Endothelial cell of umbilical vein (primary cell): ENCODE measurements at regions not wholly inside any gene's neighbourhood (a gene's known extent, or its start where the extent isn't known, plus 50 kb on each side); places are given as distances from the start of the nearest gene placed in this dataset.

Source experiments
- BruUV-seq: library from RNA; stranded (reverse); fragments of 400-500 nt; replicated peaks from 2 replicates; lab custom pipeline; 2021; lab: Mats Ljungman, UMichigan
- CTCF ChIA-PET: fragments of 300-600, 350-600 bp; sonication (Branson Sonifier 250); formaldehyde crosslinking; loops from one replicate; lab custom pipeline; 2021; ENCODE audit warnings: antibody characterized with exemption, inconsistent platforms; lab: Charles Lee
- POLR2A ChIA-PET: fragments of 300-600, 350-600 bp; sonication (Branson Sonifier 250); formaldehyde crosslinking; loops from one replicate; lab custom pipeline; 2021; ENCODE audit warnings: antibody characterized with exemption, inconsistent platforms; lab: Charles Lee
- DNase-seq: peaks from one replicate; pipeline ENCODE4 v3.0.0-alpha.2; 2011; ENCODE audit warnings: low read depth, low spot score
- FAIRE-seq: peaks from 2 replicates; lab custom pipeline; 2011; peaks lifted over from hg19 to GRCh38; lab: Jason Lieb, UNC
- H2AFZ ChIP-seq: 2 replicates; pipeline ENCODE4 v1.6.0; 2012; ENCODE audit warnings: low read depth, low read length, control low read depth, inconsistent platforms
- H3K27ac ChIP-seq: 2 replicates; pipeline ENCODE4 v1.5.1; 2011; ENCODE audit warnings: low read depth, mild to moderate bottlenecking, control low read depth, low read length, moderate library complexity; ENCODE audit not compliant: insufficient read depth
- H3K27me3 ChIP-seq, 2 experiments: 2 replicates each; pipeline versions ENCODE4 v1.6.0 to v1.6.1; 2011; ENCODE audit warnings: low read length in 2 of 2, mixed read lengths in 1 of 2; ENCODE audit not compliant: control insufficient read depth in 2 of 2, insufficient read depth in 2 of 2
- H3K36me3 ChIP-seq, 2 experiments: 2 replicates in 1 of 2; 3 replicates in 1 of 2; pipeline ENCODE4 v1.5.1; 2011; ENCODE audit warnings: low read length in 2 of 2, mild to moderate bottlenecking in 1 of 2, moderate library complexity in 1 of 2; ENCODE audit not compliant: control insufficient read depth in 2 of 2, insufficient read depth in 2 of 2; ENCODE audit errors: extremely low read depth in 1 of 2
- H3K4me1 ChIP-seq: 3 replicates; pipeline ENCODE4 v1.5.1; 2011; ENCODE audit warnings: mild to moderate bottlenecking, low read length; ENCODE audit not compliant: control insufficient read depth, insufficient read depth; ENCODE audit errors: extremely low read depth
- H3K4me2 ChIP-seq: 2 replicates; pipeline ENCODE4 v1.6.1; 2011; ENCODE audit warnings: low read length, control low read depth, mixed read lengths; ENCODE audit not compliant: insufficient read depth
- H3K4me3 ChIP-seq, 3 experiments: fragments of 200-600 bp in 1 of 3; sonication (generic), shearing (Covaris generic) in 1 of 3; replicated peaks in 1 of 3; 2 replicates each; pipeline ENCODE4 v1.5.1; 2011 to 2016; ENCODE audit warnings: control low read depth in 3 of 3, low read length in 3 of 3, mild to moderate bottlenecking in 2 of 3, inconsistent platforms in 1 of 3, low read depth in 1 of 3, moderate library complexity in 1 of 3; ENCODE audit not compliant: insufficient read depth in 1 of 3
- H3K79me2 ChIP-seq: 2 replicates; pipeline ENCODE4 v1.6.0; 2012; ENCODE audit warnings: low read length, inconsistent platforms; ENCODE audit not compliant: control insufficient read depth, insufficient read depth
- H3K9ac ChIP-seq: replicated peaks from 2 replicates; pipeline ENCODE3; 2011; ENCODE audit warnings: low read length, control low read depth; ENCODE audit not compliant: insufficient read depth; ENCODE audit errors: extremely low read depth
- H3K9me1 ChIP-seq: replicated peaks from 3 replicates; pipeline ENCODE4 v1.6.0; 2011; ENCODE audit warnings: mild to moderate bottlenecking, low read length; ENCODE audit not compliant: control insufficient read depth, insufficient read depth; ENCODE audit errors: extremely low read depth
- H3K9me3 ChIP-seq: replicated peaks from 2 replicates; pipeline ENCODE4 v1.5.1; 2012; ENCODE audit warnings: low read length, inconsistent platforms; ENCODE audit not compliant: control insufficient read depth, insufficient read depth
- H4K20me1 ChIP-seq: replicated peaks from 2 replicates; pipeline ENCODE3; 2011; ENCODE audit warnings: mild to moderate bottlenecking, low read length; ENCODE audit not compliant: control insufficient read depth, insufficient read depth; ENCODE audit errors: extremely low read depth
- CTCF ChIP-seq, 2 donors: IDR thresholded peaks; 1 replicate in 1 of 2; 2 replicates in 1 of 2; pipeline ENCODE4 v1.5.1; 2011; ENCODE audit warnings: low read length in 2 of 2, mild to moderate bottlenecking in 2 of 2, moderate library complexity in 2 of 2, control low read depth in 1 of 2, inconsistent platforms in 1 of 2, low read depth in 1 of 2; ENCODE audit not compliant: insufficient read depth in 1 of 2; ENCODE audit errors: extremely low read depth in 1 of 2
- EZH2 ChIP-seq: IDR thresholded peaks from 2 replicates; pipeline ENCODE4 v1.6.1; 2012; ENCODE audit warnings: borderline replicate concordance, low read depth, mild to moderate bottlenecking, moderate library complexity, low read length, inconsistent platforms; ENCODE audit not compliant: severe bottlenecking
- FOS ChIP-seq: IDR thresholded peaks from 2 replicates; pipeline ENCODE4 v1.6.1; 2011; ENCODE audit warnings: mild to moderate bottlenecking, low read length, moderate library complexity, borderline replicate concordance; ENCODE audit not compliant: insufficient read depth
- GATA2 ChIP-seq: IDR thresholded peaks from 2 replicates; pipeline ENCODE4 v1.7.0; 2011; ENCODE audit warnings: low read depth, mild to moderate bottlenecking, moderate library complexity, mixed read lengths, low read length; ENCODE audit not compliant: insufficient read length, insufficient read depth
- JUN ChIP-seq: IDR thresholded peaks from 2 replicates; pipeline ENCODE4 v1.6.1; 2011; ENCODE audit warnings: borderline replicate concordance, low read depth; ENCODE audit not compliant: insufficient read length, insufficient read depth
- MAX ChIP-seq: IDR thresholded peaks from 2 replicates; pipeline ENCODE4 v1.6.1; 2011; ENCODE audit not compliant: insufficient read depth, insufficient read length
- MYC ChIP-seq: IDR thresholded peaks from one replicate; pipeline ENCODE4 v1.6.1; 2011; ENCODE audit warnings: mild to moderate bottlenecking, low read depth, low read length
- POLR2A ChIP-seq: IDR thresholded peaks from 2 replicates; pipeline ENCODE4 v1.6.1; 2012; ENCODE audit warnings: low read depth, mild to moderate bottlenecking, control low read depth, low read length
- POLR2AphosphoS5 ChIP-seq: IDR thresholded peaks from 2 replicates; pipeline ENCODE4 v1.6.1; 2012; ENCODE audit warnings: low read depth, mild to moderate bottlenecking, control low read depth, low read length, moderate library complexity; ENCODE audit not compliant: insufficient read depth
- dilution Hi-C: fragments of 300-500 bp; cut with MboI; formaldehyde crosslinking; loops from one replicate; pipeline ENCODE4 v1.15.0; 2019; ENCODE audit warnings: low sequenced_read_pairs; ENCODE audit not compliant: extremely low pct_ligation_motif_present
- intact Hi-C: fragments of 100-400 bp; cut with micrococcal nuclease; formaldehyde crosslinking; loops from one replicate; pipeline ENCODE4 v1.10.0; 2022

GRCh38 chr1:182256931-182257330, 134.7 kb downstream of the GLUL start:
- H3K4me3 ChIP-seq: no peak overlapping the region
- ChIA-PET POLR2A (no interaction called here), CTCF (no interaction called here)
- no peak overlapping the region for H3K27ac ChIP-seq
- H3K9ac ChIP-seq: no peak overlapping the region
- H3K36me3 ChIP-seq: no peaks in the 10 kb centered on the region
- no peaks in the 10 kb centered on the region for H3K9me3 ChIP-seq
- H3K4me1 ChIP-seq: no peaks in the 10 kb centered on the region
- H3K27me3 ChIP-seq: no peaks in the 10 kb centered on the region
- no peak overlapping the region for H3K4me2 ChIP-seq
- FAIRE-seq (no peak), DNase-seq (no peak)
- H2AFZ ChIP-seq: no peak overlapping the region
- TF ChIP-seq EZH2: no peak
- no peak for TF ChIP-seq GATA2
- no peak for TF ChIP-seq POLR2AphosphoS5
- TF ChIP-seq FOS: no peak
- TF ChIP-seq MAX: no peak
- no peak for TF ChIP-seq JUN
- no peak for TF ChIP-seq CTCF (IDR thresholded peaks at IDR 0.05; ENCODE audit: extremely low read depth in 1 of 2, insufficient read depth in 1 of 2, low read depth in 1 of 2, low read length in 2 of 2)
- no peak for TF ChIP-seq POLR2A
- TF ChIP-seq MYC: no peak
- dilution Hi-C loops: no loop called here
- intact Hi-C loops: no loop called here
- H4K20me1 ChIP-seq: no peaks in the 10 kb centered on the region
- H3K9me1 ChIP-seq: no peaks in the 10 kb centered on the region
- H3K79me2 ChIP-seq: no peaks in the 10 kb centered on the region
- no TSS peak for BruUV-seq
